A549 (cell line): ENCODE measurements at regions not wholly inside any gene's neighbourhood (a gene's known extent, or its start where the extent isn't known, plus 50 kb on each side); places are given as distances from the start of the nearest gene placed in this dataset.
"Not testable (repeated sequence)": the region's sequence is repeated elsewhere in the genome, so short reads cannot be mapped to it uniquely, and the experiment has no call there.

Experiments used
- ATAC-seq, 2 experiments: fragments of 200-7000 bp in 1 of 2; fragments of >200 bp in 1 of 2; cut with Nextera tagmentation in 1 of 2; cut with Tn5 transposase in 1 of 2; 3 replicates each; pipeline versions ENCODE4 v1.8.0 to v1.9.1; 2018 to 2020; ENCODE audit warnings: mild to moderate bottlenecking in 1 of 2, moderate library complexity in 1 of 2
- CTCF ChIA-PET: fragments of 300-600 bp; sonication (Branson Sonifier 250); formaldehyde crosslinking; extraction: SDS; loops from one replicate; lab custom pipeline; 2021; ENCODE audit warnings: antibody characterized with exemption, inconsistent platforms; lab: Yijun Ruan, JAX
- POLR2A ChIA-PET: fragments of 350-600 bp; formaldehyde crosslinking; extraction: SDS; loops from one replicate; lab custom pipeline; 2021; ENCODE audit warnings: antibody characterized with exemption, inconsistent platforms; lab: Yijun Ruan, JAX
- DNase-seq, 2 experiments: peaks; one replicate each; pipeline versions ENCODE4 v3.0.0 to v3.0.0-alpha.2; 2011 to 2016; ENCODE audit warnings: low read depth in 1 of 2, low spot score in 1 of 2
- FAIRE-seq: peaks from 2 replicates; lab custom pipeline; 2011; peaks lifted over from hg19 to GRCh38; lab: Jason Lieb, UNC
- H3K27ac ChIP-seq, 2 experiments: fragments of >200 bp; sonication (Bioruptor Twin); formaldehyde crosslinking; 3 replicates each; pipeline ENCODE4 v1.5.1; 2016 to 2017
- H3K4me1 ChIP-seq: fragments of >200 bp; sonication (Bioruptor Twin); formaldehyde crosslinking; 3 replicates; pipeline ENCODE4 v1.6.1; 2016
- H3K4me2 ChIP-seq: fragments of >200 bp; sonication (Bioruptor Twin); formaldehyde crosslinking; 3 replicates; pipeline ENCODE4 v1.6.1; 2016
- H3K4me3 ChIP-seq: fragments of >200 bp; sonication (Bioruptor Twin); formaldehyde crosslinking; 3 replicates; pipeline ENCODE4 v1.5.1; 2016
- H3K9me3 ChIP-seq: fragments of >200 bp; sonication (Bioruptor Twin); formaldehyde crosslinking; 3 replicates; pipeline ENCODE4 v1.6.1; 2016
- ESRRA ChIP-seq: fragments of 150-350 bp; IDR thresholded peaks from 2 replicates; pipeline ENCODE4 v1.6.1; 2014; ENCODE audit warnings: mild to moderate bottlenecking, low read length, borderline replicate concordance
- FOSL2 ChIP-seq, 2 experiments: fragments of 450-650 bp in 1 of 2; fragments of >200 bp in 1 of 2; sonication (Bioruptor Twin) in 1 of 2; formaldehyde crosslinking; IDR thresholded peaks; 2 replicates each; pipeline versions ENCODE4 v1.5.0 to v1.6.1; 2016 to 2020; ENCODE audit warnings: mild to moderate bottlenecking in 1 of 2, moderate library complexity in 1 of 2
- GATA3 ChIP-seq: IDR thresholded peaks from 2 replicates; pipeline ENCODE4 v1.6.1; 2012; ENCODE audit warnings: borderline replicate concordance
- HDAC2 ChIP-seq: fragments of 200-600 bp; sonication (generic); IDR thresholded peaks from 2 replicates; pipeline ENCODE4 v1.6.1; 2016
- HOXA7 ChIP-seq: fragments of 250-450 bp; sonication (Bioruptor Pico); IDR thresholded peaks from 2 replicates; pipeline ENCODE4 v1.5.0; 2020; ENCODE audit warnings: mild to moderate bottlenecking, moderate library complexity
- JUN ChIP-seq, 2 experiments: fragments of >200 bp; sonication (Bioruptor Twin); formaldehyde crosslinking; IDR thresholded peaks; 2 replicates in 1 of 2; 3 replicates in 1 of 2; pipeline ENCODE4 v1.6.1; 2016 to 2017
- MYC ChIP-seq: IDR thresholded peaks from 2 replicates; pipeline ENCODE4 v1.6.1; 2012; ENCODE audit warnings: mild to moderate bottlenecking, inconsistent platforms, low read length, improper control_type of control experiment, borderline replicate concordance
- POLR2A ChIP-seq: IDR thresholded peaks from 2 replicates; pipeline ENCODE4 v1.6.1; 2012; ENCODE audit warnings: mild to moderate bottlenecking, low read length
- RARB ChIP-seq: fragments of 250-450 bp; sonication (Bioruptor Pico); IDR thresholded peaks from 2 replicates; pipeline ENCODE4 v1.8.0; 2021; ENCODE audit warnings: mild to moderate bottlenecking, moderate library complexity
- RNF2 ChIP-seq: fragments of 200-600 bp; sonication (generic); IDR thresholded peaks from 2 replicates; pipeline ENCODE4 v1.6.1; 2016; ENCODE audit warnings: low read depth, mild to moderate bottlenecking, antibody characterized with exemption, moderate library complexity, borderline replicate concordance
- ZC3H11A ChIP-seq: fragments of 450-650 bp; IDR thresholded peaks from 2 replicates; pipeline ENCODE4 v1.6.1; 2014; ENCODE audit warnings: antibody characterized with exemption, mild to moderate bottlenecking
- ZNF302 ChIP-seq: fragments of 250-450 bp; sonication (Bioruptor Pico); IDR thresholded peaks from 2 replicates; pipeline ENCODE4 v1.9.0; 2021; ENCODE audit warnings: inconsistent platforms, mild to moderate bottlenecking, moderate library complexity
- WGBS: methylation state at CpG from one replicate; pipeline ENCODE4 v1.1.6; 2017; ENCODE audit errors: missing lambda C conversion rate; 5-methylcytosine and 5-hydroxymethylcytosine counted together
- TF ChIP-seq, protein P1 (sequence below): fragments of 450-650 bp; IDR thresholded peaks from 2 replicates; pipeline ENCODE4 v1.6.1; 2014; ENCODE audit warnings: antibody characterized with exemption
- TF ChIP-seq, protein P2 (sequence below): IDR thresholded peaks from 2 replicates; pipeline ENCODE4 v1.6.1; 2012

DNA sequence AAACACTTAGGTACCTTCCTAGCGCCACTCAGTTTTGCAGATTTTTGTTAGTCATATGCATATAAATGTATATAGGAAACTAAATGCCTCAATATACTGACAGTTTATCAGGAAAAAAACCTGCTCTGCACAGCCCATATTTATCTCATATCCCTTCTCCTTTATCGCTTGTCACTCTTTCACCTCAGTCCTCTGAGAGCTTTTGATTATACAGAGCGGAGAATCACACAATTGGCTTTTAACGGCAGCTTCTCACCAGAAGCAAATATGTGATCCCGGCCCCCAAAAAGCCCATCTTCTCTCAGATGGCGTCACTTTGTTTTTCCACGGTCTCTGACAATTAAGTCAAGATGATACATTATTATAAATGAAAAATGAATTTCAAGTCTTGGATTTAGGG, 362.6 kb downstream of the DNAH5 start (continued):
- TF ChIP-seq RNF2 (no peak), MYC (no peak), HDAC2 (no peak)
- TF ChIP-seq, protein P1, sequence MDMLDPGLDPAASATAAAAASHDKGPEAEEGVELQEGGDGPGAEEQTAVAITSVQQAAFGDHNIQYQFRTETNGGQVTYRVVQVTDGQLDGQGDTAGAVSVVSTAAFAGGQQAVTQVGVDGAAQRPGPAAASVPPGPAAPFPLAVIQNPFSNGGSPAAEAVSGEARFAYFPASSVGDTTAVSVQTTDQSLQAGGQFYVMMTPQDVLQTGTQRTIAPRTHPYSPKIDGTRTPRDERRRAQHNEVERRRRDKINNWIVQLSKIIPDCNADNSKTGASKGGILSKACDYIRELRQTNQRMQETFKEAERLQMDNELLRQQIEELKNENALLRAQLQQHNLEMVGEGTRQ = no peak

DNA sequence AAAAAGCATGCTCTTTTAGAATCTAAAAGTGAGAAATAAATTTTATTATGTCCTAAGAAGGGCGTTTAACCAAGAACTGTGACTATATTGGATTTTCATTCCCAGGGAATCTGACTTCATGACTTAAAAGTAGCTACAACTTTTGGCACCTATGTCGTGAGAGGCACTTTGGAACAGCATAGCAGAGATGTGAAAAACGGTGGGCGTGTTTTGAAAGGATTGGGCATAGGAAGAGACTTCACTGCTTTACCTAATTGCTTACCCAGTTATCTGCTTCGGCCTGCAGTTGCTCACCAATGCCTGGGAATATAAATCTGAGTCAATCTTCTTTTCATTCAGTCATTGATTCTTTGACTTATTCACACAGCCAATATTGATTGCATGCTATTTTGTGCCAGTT, 363.4 kb downstream of the DNAH5 start:
- 23% methylated on average over 5 of the region's 5 CpGs for WGBS
- POLR2A ChIA-PET = no interaction called here
- H3K4me2 ChIP-seq = no peak overlapping the region
- no peak for ATAC-seq
- DNase-seq = no peak
- H3K27ac ChIP-seq = no peak overlapping the region
- FAIRE-seq = no peak
- H3K4me1 ChIP-seq = no peaks in the 10 kb centered on the region
- H3K9me3 ChIP-seq = no peaks in the 10 kb centered on the region
- CTCF ChIA-PET = interaction anchor here (1.0 kb wide), 1 partner anchor 29 kb away, joined by 3 read pairs; no protein-coding TSS in a partner anchor
- TF ChIP-seq FOSL2 (IDR thresholded peaks at IDR 0.05) (no peak), FOSL2 (CRISPR knock-in tag; IDR thresholded peaks at IDR 0.05) (no peak), RARB (CRISPR knock-in tag) (no peak), ZC3H11A (no peak), RNF2 (no peak), ESRRA (no peak)
- TF ChIP-seq, protein P2, sequence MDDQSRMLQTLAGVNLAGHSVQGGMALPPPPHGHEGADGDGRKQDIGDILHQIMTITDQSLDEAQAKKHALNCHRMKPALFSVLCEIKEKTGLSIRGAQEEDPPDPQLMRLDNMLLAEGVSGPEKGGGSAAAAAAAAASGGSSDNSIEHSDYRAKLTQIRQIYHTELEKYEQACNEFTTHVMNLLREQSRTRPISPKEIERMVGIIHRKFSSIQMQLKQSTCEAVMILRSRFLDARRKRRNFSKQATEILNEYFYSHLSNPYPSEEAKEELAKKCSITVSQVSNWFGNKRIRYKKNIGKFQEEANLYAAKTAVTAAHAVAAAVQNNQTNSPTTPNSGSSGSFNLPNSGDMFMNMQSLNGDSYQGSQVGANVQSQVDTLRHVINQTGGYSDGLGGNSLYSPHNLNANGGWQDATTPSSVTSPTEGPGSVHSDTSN = no peak
- no peak overlapping the region for H3K4me3 ChIP-seq

DNA sequence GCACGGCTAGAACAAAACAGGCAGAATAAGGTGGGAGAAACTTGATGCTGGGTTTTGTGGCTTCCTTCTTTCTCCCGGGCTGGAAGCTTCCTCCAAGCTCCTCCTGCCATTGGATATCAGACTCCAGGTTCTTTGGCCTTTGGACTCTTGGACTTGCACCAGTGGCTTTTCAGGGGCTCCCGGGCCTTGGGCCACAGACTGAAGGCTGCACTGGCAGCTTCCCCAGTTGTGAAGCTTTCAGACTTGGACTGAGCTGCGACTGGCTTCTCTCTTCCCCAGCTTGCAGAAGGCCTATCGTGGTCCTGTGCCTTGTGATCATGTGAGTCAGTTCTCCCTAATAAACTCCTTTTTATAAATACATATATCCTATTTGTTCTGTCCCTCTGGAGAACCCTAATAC, 364.4 kb downstream of the DNAH5 start:
- H3K27ac ChIP-seq = no peak overlapping the region
- FAIRE-seq = no peak
- H3K4me2 ChIP-seq = no peak overlapping the region
- no peaks in the 10 kb centered on the region for H3K9me3 ChIP-seq
- H3K4me3 ChIP-seq = no peak overlapping the region
- no peak for DNase-seq
- POLR2A ChIA-PET = no interaction called here
- 43% methylated on average over 5 of the region's 5 CpGs for WGBS
- H3K4me1 ChIP-seq = no peaks in the 10 kb centered on the region
- ATAC-seq = no peak
- CTCF ChIA-PET = interaction anchor here (0.6 kb wide), 1 partner anchor 14 kb away, joined by 3 read pairs; no protein-coding TSS in a partner anchor
- TF ChIP-seq ZNF302 (CRISPR knock-in tag) = no peak
- TF ChIP-seq GATA3 = no peak
- TF ChIP-seq, protein P2 = no peak
- TF ChIP-seq HOXA7 (CRISPR knock-in tag) = no peak
- TF ChIP-seq POLR2A = no peak
- TF ChIP-seq JUN (IDR thresholded peaks at IDR 0.05) = no peak

DNA sequence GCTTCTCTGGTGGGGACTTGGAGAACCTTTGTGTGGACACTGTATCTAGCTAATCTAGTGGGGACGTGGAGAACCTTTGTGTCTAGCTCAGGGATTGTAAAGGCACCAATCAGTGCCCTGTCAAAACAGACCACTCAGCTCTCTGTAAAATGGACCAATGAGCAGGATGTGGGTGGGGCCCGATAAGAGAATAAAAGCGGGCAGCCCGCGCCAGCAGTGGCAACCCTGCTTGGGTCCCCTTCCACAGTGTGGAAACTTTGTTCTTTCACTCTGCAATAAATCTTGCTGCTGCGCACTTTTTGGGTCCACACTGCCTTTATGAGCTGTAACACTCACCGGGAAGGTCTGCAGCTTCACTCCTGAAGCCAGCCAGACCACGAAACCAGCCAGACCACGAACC, 365.4 kb downstream of the DNAH5 start:
- CTCF ChIA-PET, POLR2A ChIA-PET, H3K9me3 ChIP-seq, H3K4me2 ChIP-seq, H3K27ac ChIP-seq, H3K4me3 ChIP-seq, FAIRE-seq, ATAC-seq, DNase-seq, H3K4me1 ChIP-seq: not testable (repeated sequence)
- 54% methylated on average over 7 of the region's 9 CpGs for WGBS

DNA sequence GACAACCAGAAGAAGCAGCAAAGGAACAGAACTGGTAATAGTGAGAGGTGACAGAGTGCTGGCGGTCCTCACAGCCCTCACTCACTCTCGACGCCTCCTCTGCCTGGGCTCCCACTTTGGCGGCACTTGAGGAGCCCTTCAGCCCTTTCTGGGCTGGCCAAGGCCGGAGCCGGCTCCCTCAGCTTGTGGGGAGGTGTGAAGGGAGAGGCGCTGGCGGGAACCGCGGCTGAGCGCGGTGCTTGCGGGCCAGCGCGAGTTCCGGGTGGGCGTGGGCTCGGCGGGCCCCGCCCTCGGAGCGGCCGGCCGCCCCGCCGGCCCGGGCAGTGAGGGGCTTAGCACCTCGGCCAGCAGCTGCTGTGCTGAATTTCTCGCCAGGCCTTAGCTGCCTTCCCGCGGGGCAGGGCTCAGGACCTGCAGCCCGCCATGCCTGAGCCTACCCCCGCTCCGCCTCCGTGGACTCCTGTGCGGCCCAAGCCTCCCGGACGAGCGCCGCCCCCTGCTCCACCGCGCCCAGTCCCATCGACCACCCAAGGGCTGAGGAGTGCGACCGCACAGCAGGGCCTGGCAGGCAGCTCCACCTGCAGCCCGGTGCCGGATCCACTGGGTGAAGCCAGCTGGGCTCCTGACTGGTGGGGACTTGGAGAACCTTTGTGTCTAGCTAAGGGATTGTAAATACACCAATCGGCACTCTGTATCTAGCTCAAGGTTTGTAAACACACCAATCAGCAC, 366.0 kb downstream of the DNAH5 start:
- H3K4me2 ChIP-seq, DNase-seq, H3K4me3 ChIP-seq, CTCF ChIA-PET, H3K27ac ChIP-seq, H3K4me1 ChIP-seq, ATAC-seq, FAIRE-seq, H3K9me3 ChIP-seq, POLR2A ChIA-PET: not testable (repeated sequence)
- WGBS = 84% methylated on average over 34 of the region's 48 CpGs
